H9 (cell line): ENCODE measurements at regions not wholly inside any gene's neighbourhood (a gene's known extent, or its start where the extent isn't known, plus 50 kb on each side); places are given as distances from the start of the nearest gene placed in this dataset.

Experiments used
- DNase-seq: peaks from one replicate; pipeline ENCODE4 v3.0.0-alpha.2; 2017
- H2AFZ ChIP-seq: one replicate; pipeline ENCODE4 v1.6.1; 2013; ENCODE audit warnings: mild to moderate bottlenecking, low read length, control low read depth, moderate library complexity
- H2AK5ac ChIP-seq: 2 replicates; pipeline ENCODE4 v1.6.1; 2013; ENCODE audit warnings: low read length, control low read depth, mixed read lengths; ENCODE audit not compliant: insufficient read length
- H2BK120ac ChIP-seq: one replicate; pipeline ENCODE4 v1.6.1; 2013; ENCODE audit warnings: low read depth, mild to moderate bottlenecking, low read length, control low read depth, inconsistent platforms; ENCODE audit not compliant: poor library complexity, severe bottlenecking
- H2BK12ac ChIP-seq: 2 replicates; pipeline ENCODE4 v1.6.1; 2013; ENCODE audit warnings: low read length, control low read depth, mixed read lengths, low read depth; ENCODE audit not compliant: insufficient read length
- H2BK15ac ChIP-seq: 2 replicates; pipeline ENCODE4 v1.6.1; 2013; ENCODE audit warnings: low read depth, low read length, control low read depth
- H2BK20ac ChIP-seq: one replicate; pipeline ENCODE4 v1.6.1; 2013; ENCODE audit warnings: low read depth, mild to moderate bottlenecking, low read length, control low read depth, inconsistent platforms; ENCODE audit not compliant: poor library complexity, severe bottlenecking
- H2BK5ac ChIP-seq: 2 replicates; pipeline ENCODE4 v1.6.1; 2013; ENCODE audit warnings: low read length, control low read depth, mixed read lengths; ENCODE audit not compliant: insufficient read length
- H3K14ac ChIP-seq: 2 replicates; pipeline ENCODE4 v1.6.1; 2013; ENCODE audit warnings: low read length, control low read depth; ENCODE audit not compliant: insufficient read depth
- H3K18ac ChIP-seq: 2 replicates; pipeline ENCODE4 v1.6.1; 2013; ENCODE audit warnings: low read depth, mild to moderate bottlenecking, mixed read lengths, low read length, control low read depth; ENCODE audit not compliant: insufficient read length
- H3K23ac ChIP-seq: 2 replicates; pipeline ENCODE4 v1.6.1; 2013; ENCODE audit warnings: low read length, control low read depth, mixed read lengths, low read depth; ENCODE audit not compliant: insufficient read length
- H3K23me2 ChIP-seq: 2 replicates; pipeline ENCODE4 v1.6.1; 2013; ENCODE audit warnings: low read depth, mild to moderate bottlenecking, mixed read lengths, low read length, control low read depth; ENCODE audit not compliant: insufficient read length, poor library complexity, severe bottlenecking
- H3K27ac ChIP-seq: 2 replicates; pipeline ENCODE4 v1.5.1; 2013; ENCODE audit warnings: low read length, control low read depth, mixed read lengths, low read depth; ENCODE audit not compliant: insufficient read length
- H3K27me3 ChIP-seq: 2 replicates; pipeline ENCODE4 v1.6.1; 2013; ENCODE audit warnings: low read length, control low read depth, inconsistent platforms; ENCODE audit not compliant: insufficient read depth
- H3K4ac ChIP-seq: 2 replicates; pipeline ENCODE4 v1.6.1; 2013; ENCODE audit warnings: low read depth, mild to moderate bottlenecking, control low read depth, inconsistent platforms, low read length, moderate library complexity
- H3K4me1 ChIP-seq: 2 replicates; pipeline ENCODE4 v1.6.1; 2013; ENCODE audit warnings: low read length, control low read depth, inconsistent platforms; ENCODE audit not compliant: insufficient read depth
- H3K4me2 ChIP-seq: 2 replicates; pipeline ENCODE4 v1.6.1; 2013; ENCODE audit warnings: low read length, control low read depth, mixed read lengths; ENCODE audit not compliant: insufficient read length, insufficient read depth
- H3K56ac ChIP-seq: 2 replicates; pipeline ENCODE4 v1.6.1; 2013; ENCODE audit warnings: low read depth, mild to moderate bottlenecking, mixed read lengths, low read length, control low read depth; ENCODE audit not compliant: insufficient read length
- H3K79me1 ChIP-seq: 2 replicates; pipeline ENCODE4 v1.6.1; 2013; ENCODE audit warnings: low read depth, mild to moderate bottlenecking, moderate library complexity, low read length, control low read depth, inconsistent platforms; ENCODE audit not compliant: insufficient read depth, poor library complexity, severe bottlenecking
- H3K79me2 ChIP-seq: 2 replicates; pipeline ENCODE4 v1.6.1; 2013; ENCODE audit warnings: low read length, control low read depth, inconsistent platforms; ENCODE audit not compliant: insufficient read depth
- H3K9ac ChIP-seq: 2 replicates; pipeline ENCODE4 v1.6.1; 2013; ENCODE audit warnings: low read length, control low read depth, mixed read lengths; ENCODE audit not compliant: insufficient read length; ENCODE audit errors: extremely low read depth
- H3K9me3 ChIP-seq: one replicate; pipeline ENCODE4 v1.6.1; 2013; ENCODE audit warnings: low read depth, low read length, inconsistent platforms; ENCODE audit not compliant: control insufficient read depth
- H3T11ph ChIP-seq: one replicate; pipeline ENCODE4 v1.6.1; 2013; ENCODE audit warnings: mild to moderate bottlenecking, low read length, control low read depth, inconsistent platforms
- H4K20me1 ChIP-seq: one replicate; pipeline ENCODE4 v1.6.1; 2013; ENCODE audit not compliant: control insufficient read depth, insufficient read length, insufficient read depth
- H4K5ac ChIP-seq: 2 replicates; pipeline ENCODE4 v1.6.1; 2013; ENCODE audit warnings: low read depth, mild to moderate bottlenecking, mixed read lengths, low read length, control low read depth; ENCODE audit not compliant: insufficient read length
- H4K8ac ChIP-seq: replicated peaks from 2 replicates; pipeline ENCODE4 v1.6.1; 2013; ENCODE audit warnings: low read length, control low read depth, mixed read lengths, low read depth; ENCODE audit not compliant: insufficient read length
- H4K91ac ChIP-seq: 2 replicates; pipeline ENCODE4 v1.6.1; 2013; ENCODE audit warnings: low read depth, mild to moderate bottlenecking, moderate library complexity, mixed read lengths, low read length, control low read depth; ENCODE audit not compliant: insufficient read length
- H3K27ac Mint-ChIP-seq, 3 experiments: 2 replicates in 2 of 3; 3 replicates in 1 of 3; pipeline ENCODE4 v1.8.0; 2020 to 2021; ENCODE audit warnings: mixed read lengths in 3 of 3, mild to moderate bottlenecking in 1 of 3, moderate library complexity in 1 of 3
- H3K27me3 Mint-ChIP-seq: 2 replicates; pipeline ENCODE4 v1.8.0; 2021; ENCODE audit warnings: low read depth, mild to moderate bottlenecking, moderate library complexity, mixed read lengths
- H3K36me3 Mint-ChIP-seq, 3 experiments: 2 replicates in 2 of 3; 3 replicates in 1 of 3; pipeline ENCODE4 v1.8.0; 2020 to 2021; ENCODE audit warnings: low read depth in 3 of 3, mixed read lengths in 3 of 3; ENCODE audit not compliant: insufficient read depth in 1 of 3
- H3K4me1 Mint-ChIP-seq, 2 experiments: 2 replicates each; pipeline ENCODE4 v1.8.0; 2020; ENCODE audit warnings: mixed read lengths in 2 of 2
- H3K4me3 Mint-ChIP-seq, 2 experiments: 2 replicates in 1 of 2; 3 replicates in 1 of 2; pipeline ENCODE4 v1.8.0; 2020 to 2021; ENCODE audit warnings: mild to moderate bottlenecking in 2 of 2, mixed read lengths in 2 of 2, moderate library complexity in 1 of 2
- H3K9me3 Mint-ChIP-seq, 2 experiments: 2 replicates in 1 of 2; 3 replicates in 1 of 2; pipeline ENCODE4 v1.8.0; 2020; ENCODE audit warnings: mild to moderate bottlenecking in 2 of 2, mixed read lengths in 2 of 2, moderate library complexity in 1 of 2
- TF ChIP-seq, protein P1 (sequence below): fragments of 200-600 bp; sonication (generic); conservative IDR thresholded peaks from 3 replicates; pipeline ENCODE4 v1.8.0; 2021; ENCODE audit warnings: antibody characterized with exemption, mild to moderate bottlenecking

DNA sequence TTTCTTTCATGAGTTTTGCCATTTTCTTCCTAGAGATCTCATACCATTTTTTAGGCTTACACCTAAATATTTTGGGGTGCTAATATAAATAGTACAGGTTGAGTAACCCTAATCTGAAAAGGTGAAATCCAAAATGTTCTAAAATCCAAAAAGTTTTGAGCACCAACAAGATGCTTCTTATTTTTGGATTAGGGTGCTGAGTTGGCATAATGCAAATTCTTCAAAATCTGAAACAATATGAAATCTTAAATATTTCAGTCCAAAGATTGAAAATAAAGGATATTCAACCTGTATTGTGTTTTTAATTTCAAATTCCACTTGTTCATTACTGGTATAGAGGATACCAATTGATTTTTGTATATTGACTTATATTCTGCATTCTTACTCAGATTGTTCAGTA lies 51.1 kb upstream of the KCNK2 start:
- Mint-ChIP-seq H3K9me3 (no peaks in the 10 kb centered on the region), H3K36me3 (no peaks in the 10 kb centered on the region), H3K4me1 (no peaks in the 10 kb centered on the region), H3K27me3 (no peaks in the 10 kb centered on the region), H3K27ac (no peak overlapping the region), H3K4me3 (no peak overlapping the region)
- H4K20me1 ChIP-seq: no peaks in the 10 kb centered on the region
- H3T11ph ChIP-seq: no peak overlapping the region
- no peak overlapping the region for H3K23ac ChIP-seq
- no peak overlapping the region for H2BK15ac ChIP-seq
- H3K56ac ChIP-seq: no peak overlapping the region
- H3K4me1 ChIP-seq: no peaks in the 10 kb centered on the region
- H2BK20ac ChIP-seq: no peak overlapping the region
- no peak overlapping the region for H3K18ac ChIP-seq
- no peak overlapping the region for H2BK12ac ChIP-seq
- no peak overlapping the region for H3K4ac ChIP-seq
- TF ChIP-seq, protein P1, sequence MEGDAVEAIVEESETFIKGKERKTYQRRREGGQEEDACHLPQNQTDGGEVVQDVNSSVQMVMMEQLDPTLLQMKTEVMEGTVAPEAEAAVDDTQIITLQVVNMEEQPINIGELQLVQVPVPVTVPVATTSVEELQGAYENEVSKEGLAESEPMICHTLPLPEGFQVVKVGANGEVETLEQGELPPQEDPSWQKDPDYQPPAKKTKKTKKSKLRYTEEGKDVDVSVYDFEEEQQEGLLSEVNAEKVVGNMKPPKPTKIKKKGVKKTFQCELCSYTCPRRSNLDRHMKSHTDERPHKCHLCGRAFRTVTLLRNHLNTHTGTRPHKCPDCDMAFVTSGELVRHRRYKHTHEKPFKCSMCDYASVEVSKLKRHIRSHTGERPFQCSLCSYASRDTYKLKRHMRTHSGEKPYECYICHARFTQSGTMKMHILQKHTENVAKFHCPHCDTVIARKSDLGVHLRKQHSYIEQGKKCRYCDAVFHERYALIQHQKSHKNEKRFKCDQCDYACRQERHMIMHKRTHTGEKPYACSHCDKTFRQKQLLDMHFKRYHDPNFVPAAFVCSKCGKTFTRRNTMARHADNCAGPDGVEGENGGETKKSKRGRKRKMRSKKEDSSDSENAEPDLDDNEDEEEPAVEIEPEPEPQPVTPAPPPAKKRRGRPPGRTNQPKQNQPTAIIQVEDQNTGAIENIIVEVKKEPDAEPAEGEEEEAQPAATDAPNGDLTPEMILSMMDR: no peak
- no peaks in the 10 kb centered on the region for H3K27me3 ChIP-seq
- H2BK5ac ChIP-seq: no peak overlapping the region
- H3K14ac ChIP-seq: no peak overlapping the region
- DNase-seq: no peak
- no peak overlapping the region for H4K91ac ChIP-seq
- no peak overlapping the region for H4K5ac ChIP-seq
- H3K27ac ChIP-seq: no peak overlapping the region
- no peaks in the 10 kb centered on the region for H3K23me2 ChIP-seq
- no peaks in the 10 kb centered on the region for H3K79me1 ChIP-seq
- no peak overlapping the region for H2AFZ ChIP-seq
- H2AK5ac ChIP-seq: no peak overlapping the region
- H3K9me3 ChIP-seq: no peaks in the 10 kb centered on the region
- no peaks in the 10 kb centered on the region for H3K79me2 ChIP-seq
- no peak overlapping the region for H2BK120ac ChIP-seq
- H3K4me2 ChIP-seq: no peak overlapping the region
- no peak overlapping the region for H3K9ac ChIP-seq
- no peak overlapping the region for H4K8ac ChIP-seq
